KMS-11 (cell line): ENCODE measurements at regions not wholly inside any gene's neighbourhood (a gene's known extent, or its start where the extent isn't known, plus 50 kb on each side); places are given as distances from the start of the nearest gene placed in this dataset.
"Not testable (repeated sequence)": the region's sequence is repeated elsewhere in the genome, so short reads cannot be mapped to it uniquely, and the experiment has no call there.

ENCODE experiments used
- H2AFZ ChIP-seq: fragments of 200-600 bp; sonication (generic); 2 replicates; pipeline ENCODE4 v1.6.1; 2016; ENCODE audit warnings: antibody characterized with exemption, mixed run types, low read depth
- H3K27ac ChIP-seq: fragments of 200-600 bp; sonication (generic); 2 replicates; pipeline ENCODE4 v1.6.1; 2016; ENCODE audit warnings: mild to moderate bottlenecking, mixed run types
- H3K27me3 ChIP-seq: fragments of 200-600 bp; sonication (generic); 2 replicates; pipeline ENCODE4 v1.6.1; 2017; ENCODE audit warnings: mild to moderate bottlenecking, low read depth, mixed run types, moderate library complexity; ENCODE audit not compliant: insufficient read depth
- H3K36me3 ChIP-seq: fragments of 200-600 bp; sonication (generic); 2 replicates; pipeline ENCODE4 v1.6.1; 2017; ENCODE audit warnings: mild to moderate bottlenecking, mixed run types; ENCODE audit not compliant: insufficient read depth
- H3K4me1 ChIP-seq: fragments of 200-600 bp; sonication (generic); 2 replicates; pipeline ENCODE4 v1.6.1; 2016; ENCODE audit warnings: mild to moderate bottlenecking, low read depth, mixed run types; ENCODE audit not compliant: poor library complexity, severe bottlenecking
- H3K4me2 ChIP-seq: fragments of 200-600 bp; sonication (generic); 2 replicates; pipeline ENCODE4 v1.7.0; 2016; ENCODE audit warnings: mild to moderate bottlenecking, mixed run types
- H3K4me3 ChIP-seq: fragments of 200-600 bp; sonication (generic); IDR thresholded peaks from 2 replicates; pipeline ENCODE4 v1.6.1; 2017; ENCODE audit warnings: low read depth, low read length, mixed read lengths; ENCODE audit not compliant: insufficient read depth
- H3K79me2 ChIP-seq: fragments of 200-600 bp; sonication (generic); 2 replicates; pipeline ENCODE4 v1.6.1; 2016; ENCODE audit warnings: low read depth, mixed run types; ENCODE audit not compliant: insufficient read depth
- H3K9ac ChIP-seq: fragments of 200-600 bp; sonication (generic); 2 replicates; pipeline ENCODE4 v1.6.1; 2016; ENCODE audit warnings: mild to moderate bottlenecking, mixed run types
- H4K20me1 ChIP-seq: fragments of 200-600 bp; sonication (generic); 2 replicates; pipeline ENCODE4 v1.6.1; 2016; ENCODE audit warnings: mild to moderate bottlenecking, mixed run types; ENCODE audit not compliant: insufficient read depth
- TF ChIP-seq, protein P1 (sequence below): fragments of 200-600 bp; sonication (generic); conservative IDR thresholded peaks from 2 replicates; pipeline ENCODE4 v1.6.1; 2017; ENCODE audit warnings: low read depth, mild to moderate bottlenecking, antibody characterized with exemption, low read length, moderate library complexity, mixed read lengths

DNA sequence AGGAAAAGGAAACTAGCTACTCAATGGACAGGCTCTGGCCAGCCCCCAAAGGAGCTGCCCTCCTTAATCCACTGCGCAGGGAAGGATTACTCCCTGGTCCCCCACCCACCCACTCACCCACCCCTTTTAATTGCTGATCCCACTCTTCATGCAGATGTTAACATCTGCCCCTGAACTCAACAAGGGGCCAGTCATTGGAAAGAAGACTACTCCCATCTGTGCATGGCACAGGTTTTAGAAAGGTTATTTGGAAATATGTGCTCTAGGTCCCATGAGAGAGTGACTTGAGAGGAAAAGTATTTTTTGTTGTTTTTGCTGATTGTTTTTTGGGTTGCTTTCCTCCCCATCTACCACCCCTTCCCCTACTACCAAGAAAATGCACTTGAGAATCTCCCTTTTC lies 94.4 kb upstream of the FGGY start:
- Histone ChIP-seq H3K4me2 (no peak overlapping the region), H3K9ac (no peak overlapping the region), H3K4me1 (no peaks in the 10 kb centered on the region), H3K79me2 (no peaks in the 10 kb centered on the region), H2AFZ (no peak overlapping the region), H3K27me3 (no peaks in the 10 kb centered on the region), H3K36me3 (no peaks in the 10 kb centered on the region), H3K4me3 (no peak overlapping the region), H4K20me1 (no peaks in the 10 kb centered on the region), H3K27ac (no peak overlapping the region)
- TF ChIP-seq, protein P1, sequence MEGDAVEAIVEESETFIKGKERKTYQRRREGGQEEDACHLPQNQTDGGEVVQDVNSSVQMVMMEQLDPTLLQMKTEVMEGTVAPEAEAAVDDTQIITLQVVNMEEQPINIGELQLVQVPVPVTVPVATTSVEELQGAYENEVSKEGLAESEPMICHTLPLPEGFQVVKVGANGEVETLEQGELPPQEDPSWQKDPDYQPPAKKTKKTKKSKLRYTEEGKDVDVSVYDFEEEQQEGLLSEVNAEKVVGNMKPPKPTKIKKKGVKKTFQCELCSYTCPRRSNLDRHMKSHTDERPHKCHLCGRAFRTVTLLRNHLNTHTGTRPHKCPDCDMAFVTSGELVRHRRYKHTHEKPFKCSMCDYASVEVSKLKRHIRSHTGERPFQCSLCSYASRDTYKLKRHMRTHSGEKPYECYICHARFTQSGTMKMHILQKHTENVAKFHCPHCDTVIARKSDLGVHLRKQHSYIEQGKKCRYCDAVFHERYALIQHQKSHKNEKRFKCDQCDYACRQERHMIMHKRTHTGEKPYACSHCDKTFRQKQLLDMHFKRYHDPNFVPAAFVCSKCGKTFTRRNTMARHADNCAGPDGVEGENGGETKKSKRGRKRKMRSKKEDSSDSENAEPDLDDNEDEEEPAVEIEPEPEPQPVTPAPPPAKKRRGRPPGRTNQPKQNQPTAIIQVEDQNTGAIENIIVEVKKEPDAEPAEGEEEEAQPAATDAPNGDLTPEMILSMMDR: no peak

DNA sequence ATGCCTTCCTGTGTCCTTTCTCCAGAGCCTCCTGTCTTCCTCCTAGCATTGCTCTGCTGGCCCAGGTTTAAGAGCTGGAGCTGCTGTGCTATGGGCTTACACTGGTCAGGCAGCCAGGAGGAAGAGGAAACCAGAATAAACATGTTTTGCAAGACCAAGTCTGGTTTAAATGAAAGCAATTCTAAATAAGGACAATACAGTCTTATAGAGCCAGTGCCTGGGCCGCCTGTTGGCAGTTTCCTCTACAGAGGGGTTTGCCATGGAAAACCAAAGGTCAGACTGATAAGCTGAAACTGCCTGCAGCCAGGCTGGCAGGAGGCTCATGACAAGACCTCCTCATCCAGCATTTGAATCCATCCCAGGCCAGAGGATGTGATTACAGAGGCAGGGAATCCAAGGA lies 92.9 kb upstream of the FGGY start:
- H2AFZ ChIP-seq: no peak overlapping the region
- no peak overlapping the region for H3K9ac ChIP-seq
- H3K27ac ChIP-seq: no peak overlapping the region
- H3K4me3 ChIP-seq: no peak overlapping the region
- H3K27me3 ChIP-seq: no peaks in the 10 kb centered on the region
- TF ChIP-seq, protein P1: no peak
- no peaks in the 10 kb centered on the region for H3K36me3 ChIP-seq
- H4K20me1 ChIP-seq: no peaks in the 10 kb centered on the region
- no peaks in the 10 kb centered on the region for H3K79me2 ChIP-seq
- no peak overlapping the region for H3K4me2 ChIP-seq
- H3K4me1 ChIP-seq: no peaks in the 10 kb centered on the region

DNA sequence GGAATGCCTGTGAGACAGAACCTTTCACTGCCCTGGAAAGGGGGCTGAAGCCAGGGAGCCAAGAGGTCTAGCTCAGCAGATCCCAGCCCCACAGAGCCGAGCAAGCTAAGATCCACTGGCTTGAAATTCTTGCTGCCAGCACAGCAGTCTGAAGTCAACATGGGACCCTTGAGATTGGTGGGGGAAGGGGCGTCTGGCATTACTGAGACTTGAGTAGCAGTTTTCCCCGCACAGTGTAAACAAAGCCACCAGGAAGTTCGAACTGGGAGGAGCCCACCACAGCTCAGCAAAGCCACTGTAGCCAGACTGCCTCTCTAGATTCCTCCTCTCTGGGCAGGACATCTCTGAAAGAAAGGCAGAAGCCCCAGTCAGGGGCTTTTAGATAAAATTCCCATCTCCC lies 90.3 kb upstream of the FGGY start:
- not testable (repeated sequence) for H3K4me1 ChIP-seq, H4K20me1 ChIP-seq, H3K4me2 ChIP-seq, H3K27ac ChIP-seq, H2AFZ ChIP-seq, H3K79me2 ChIP-seq, H3K27me3 ChIP-seq, H3K36me3 ChIP-seq, H3K4me3 ChIP-seq, H3K9ac ChIP-seq

DNA sequence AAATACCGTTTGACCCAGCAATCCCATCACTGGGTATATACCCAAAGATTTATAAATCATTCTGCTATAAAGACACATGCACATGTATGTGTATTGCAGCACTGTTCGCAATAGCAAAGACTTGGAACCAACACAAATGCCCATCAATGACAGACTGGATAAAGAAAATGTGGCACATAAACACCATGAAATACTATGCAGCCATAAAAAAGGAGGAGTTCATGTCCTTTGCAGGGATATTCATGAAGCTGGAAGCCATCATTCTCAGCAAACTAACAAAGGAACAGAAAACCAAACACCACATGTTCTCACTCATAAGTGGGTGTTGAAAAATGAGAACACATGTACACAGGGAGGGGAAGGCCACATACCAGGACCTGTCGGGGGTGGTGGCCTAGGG lies 86.5 kb upstream of the FGGY start:
- H3K4me2 ChIP-seq, H4K20me1 ChIP-seq, H3K36me3 ChIP-seq, H3K4me3 ChIP-seq, H3K79me2 ChIP-seq, H2AFZ ChIP-seq, H3K27ac ChIP-seq, H3K9ac ChIP-seq, H3K27me3 ChIP-seq: not testable (repeated sequence)
- peaks cover 22% of the 10 kb centered on the region for H3K4me1 ChIP-seq

DNA sequence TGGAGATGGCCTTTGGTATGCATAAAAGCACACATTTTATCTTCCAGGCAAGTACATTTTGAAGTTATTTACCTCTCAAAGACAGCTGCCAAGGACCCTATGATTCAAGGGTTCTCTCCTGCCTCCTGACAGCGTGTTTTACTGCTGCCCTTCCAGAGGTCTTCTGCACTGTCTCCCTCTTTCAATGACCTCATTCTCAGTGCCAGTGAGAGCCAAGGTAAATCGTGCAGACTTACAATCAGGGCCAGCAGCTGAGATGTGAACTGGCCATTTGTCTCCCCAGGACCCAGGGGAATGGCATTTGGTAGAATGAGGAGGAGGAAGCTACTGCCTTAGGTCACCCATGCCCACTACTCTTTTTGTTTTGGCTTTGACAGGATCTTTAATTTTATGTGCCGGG lies 84.2 kb upstream of the FGGY start:
- Histone ChIP-seq H3K4me2 (no peak overlapping the region), H3K4me1 (peaks cover 22% of the 10 kb centered on the region), H2AFZ (no peak overlapping the region), H3K79me2 (no peaks in the 10 kb centered on the region), H3K27me3 (no peaks in the 10 kb centered on the region), H4K20me1 (no peaks in the 10 kb centered on the region), H3K4me3 (no peak overlapping the region), H3K9ac (no peak overlapping the region), H3K36me3 (no peaks in the 10 kb centered on the region), H3K27ac (no peak overlapping the region)
- TF ChIP-seq, protein P1: no peak
